GM12865 (cell line): ENCODE measurements at regions not wholly inside any gene's neighbourhood (a gene's known extent, or its start where the extent isn't known, plus 50 kb on each side); places are given as distances from the start of the nearest gene placed in this dataset.

Experiments used
- DNase-seq: peaks from one replicate; pipeline ENCODE4 v3.0.0; 2010; ENCODE audit warnings: low read depth
- H3K4me3 ChIP-seq: 2 replicates; pipeline ENCODE4 v1.5.1; 2011; ENCODE audit warnings: mild to moderate bottlenecking, low read depth, low read length, control low read depth
- TF ChIP-seq, protein P1 (sequence below): IDR thresholded peaks from 2 replicates; pipeline ENCODE4 v1.5.1; 2011; ENCODE audit warnings: low read length, control low read depth, low read depth, inconsistent platforms; ENCODE audit not compliant: insufficient read depth; ENCODE audit errors: missing control alignments

DNA sequence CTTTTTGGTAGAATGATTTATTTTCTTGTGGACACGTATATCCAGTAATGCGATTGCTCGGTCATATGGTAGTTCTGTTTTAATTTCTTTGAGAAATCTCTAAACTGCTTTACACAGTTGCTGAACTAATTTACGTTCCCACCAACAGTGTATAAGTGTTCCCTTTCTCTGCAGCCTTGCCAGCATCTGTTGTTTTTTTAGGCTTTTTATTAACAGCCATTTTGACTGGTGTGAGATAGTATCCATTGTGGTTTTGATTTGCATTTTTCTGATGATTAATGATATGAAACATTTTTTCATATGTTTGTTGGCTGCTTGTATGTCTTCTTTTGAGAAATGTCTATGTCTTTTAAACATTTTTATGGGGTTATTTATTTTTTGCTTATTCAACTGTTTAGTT is 196.7 kb downstream of the MOXD1 start:
- no peak for DNase-seq
- TF ChIP-seq, protein P1, sequence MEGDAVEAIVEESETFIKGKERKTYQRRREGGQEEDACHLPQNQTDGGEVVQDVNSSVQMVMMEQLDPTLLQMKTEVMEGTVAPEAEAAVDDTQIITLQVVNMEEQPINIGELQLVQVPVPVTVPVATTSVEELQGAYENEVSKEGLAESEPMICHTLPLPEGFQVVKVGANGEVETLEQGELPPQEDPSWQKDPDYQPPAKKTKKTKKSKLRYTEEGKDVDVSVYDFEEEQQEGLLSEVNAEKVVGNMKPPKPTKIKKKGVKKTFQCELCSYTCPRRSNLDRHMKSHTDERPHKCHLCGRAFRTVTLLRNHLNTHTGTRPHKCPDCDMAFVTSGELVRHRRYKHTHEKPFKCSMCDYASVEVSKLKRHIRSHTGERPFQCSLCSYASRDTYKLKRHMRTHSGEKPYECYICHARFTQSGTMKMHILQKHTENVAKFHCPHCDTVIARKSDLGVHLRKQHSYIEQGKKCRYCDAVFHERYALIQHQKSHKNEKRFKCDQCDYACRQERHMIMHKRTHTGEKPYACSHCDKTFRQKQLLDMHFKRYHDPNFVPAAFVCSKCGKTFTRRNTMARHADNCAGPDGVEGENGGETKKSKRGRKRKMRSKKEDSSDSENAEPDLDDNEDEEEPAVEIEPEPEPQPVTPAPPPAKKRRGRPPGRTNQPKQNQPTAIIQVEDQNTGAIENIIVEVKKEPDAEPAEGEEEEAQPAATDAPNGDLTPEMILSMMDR = no peak
- no peak overlapping the region for H3K4me3 ChIP-seq

DNA sequence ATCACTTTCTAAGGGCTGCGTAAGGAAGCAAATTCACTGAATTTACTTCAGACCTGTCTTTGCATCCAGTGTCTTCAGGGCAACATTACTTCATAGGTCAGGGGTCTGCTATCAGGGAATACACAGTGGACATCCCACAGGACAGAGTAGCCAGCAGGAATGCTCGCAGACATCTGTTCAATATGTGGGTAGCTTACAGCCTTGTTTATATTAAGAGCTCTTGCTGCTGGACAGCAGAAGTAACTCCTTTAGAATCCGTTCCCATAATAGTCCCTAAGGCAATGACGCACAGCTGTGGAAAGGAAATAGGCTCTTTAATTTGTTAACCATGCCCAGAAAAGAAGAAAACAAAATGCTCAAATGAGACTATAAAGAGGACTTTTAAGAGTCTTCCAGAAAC is 198.7 kb downstream of the MOXD1 start:
- DNase-seq = no peak
- H3K4me3 ChIP-seq = no peak overlapping the region
- TF ChIP-seq, protein P1 = no peak

DNA sequence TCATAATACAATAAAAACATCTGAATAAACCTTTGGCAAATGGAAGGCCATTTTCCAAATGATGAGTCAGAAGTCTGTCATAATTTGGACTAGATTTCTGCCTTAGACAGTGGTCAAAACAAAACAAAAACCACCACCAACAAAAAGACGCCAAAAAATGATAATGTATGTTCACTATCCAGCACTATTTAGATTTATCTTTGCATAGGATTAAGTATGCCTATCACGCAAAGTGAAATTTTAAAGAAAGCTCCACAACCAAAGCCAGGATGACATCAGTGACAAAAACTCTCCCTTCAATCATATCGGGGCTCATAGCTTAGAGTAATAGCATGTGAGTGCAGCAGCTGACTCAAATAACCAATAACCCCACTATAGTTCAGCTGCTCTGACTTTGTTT is 201.9 kb downstream of the MOXD1 start:
- TF ChIP-seq, protein P1 = no peak
- H3K4me3 ChIP-seq = no peak overlapping the region
- no peak for DNase-seq

DNA sequence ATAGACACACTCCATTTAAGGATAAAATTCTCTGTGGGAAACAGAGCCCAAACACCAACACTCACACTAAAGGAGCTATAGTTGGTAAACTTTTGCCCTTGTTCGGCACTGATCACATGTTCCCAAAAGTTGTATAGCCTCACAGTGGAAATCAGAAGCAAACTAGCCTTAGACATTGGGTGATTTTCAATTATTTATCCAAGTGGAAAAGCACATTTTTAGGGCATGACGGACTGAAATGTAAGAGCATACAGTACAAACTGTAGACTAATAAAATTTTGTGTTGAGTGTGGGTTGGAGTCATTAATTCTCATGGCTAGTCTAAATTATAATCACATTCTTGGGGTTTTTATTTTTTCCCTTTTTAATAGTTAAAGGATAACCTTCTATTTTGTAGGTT is 202.4 kb downstream of the MOXD1 start:
- H3K4me3 ChIP-seq = no peak overlapping the region
- no peak for DNase-seq
- TF ChIP-seq, protein P1 = no peak

DNA sequence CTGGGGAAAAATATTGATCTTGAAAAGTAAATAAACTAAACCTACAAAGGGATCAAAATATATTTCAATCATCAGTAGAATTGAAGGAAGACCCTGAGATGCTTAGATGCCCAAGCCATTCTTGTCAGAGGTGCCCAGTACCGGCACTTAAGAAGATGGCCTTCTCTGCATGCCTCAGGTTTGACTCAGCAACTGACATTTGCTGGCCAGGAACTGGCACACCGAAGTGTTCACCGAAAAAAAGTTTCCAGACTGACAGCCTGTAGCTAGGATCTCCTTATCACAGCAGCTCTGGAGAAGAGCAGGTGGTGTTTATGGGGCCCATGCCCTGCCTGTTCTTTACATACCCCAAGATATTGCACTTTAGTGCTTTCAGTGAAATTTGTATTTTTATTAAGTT is 203.2 kb downstream of the MOXD1 start:
- DNase-seq = no peak
- H3K4me3 ChIP-seq = no peak overlapping the region
- TF ChIP-seq, protein P1 = no peak

DNA sequence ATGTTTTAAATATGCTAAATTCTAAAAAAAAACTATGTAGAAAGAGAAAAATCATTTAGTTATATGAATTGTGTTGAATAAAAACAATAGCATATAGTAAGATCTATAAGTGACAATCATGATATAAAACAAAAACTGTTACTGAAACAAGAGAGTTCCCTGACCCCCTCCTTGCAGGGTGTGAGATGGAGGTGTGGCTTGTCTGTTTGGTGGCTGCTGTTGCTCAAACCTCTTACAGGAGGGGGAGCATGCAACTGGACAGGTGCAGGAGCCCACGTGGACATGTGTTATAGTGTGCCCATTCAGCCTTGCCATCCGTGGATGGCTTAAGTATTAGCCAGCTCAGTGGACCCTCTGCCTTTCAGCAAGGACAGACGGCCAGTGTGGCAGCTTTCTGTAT is 206.7 kb downstream of the MOXD1 start:
- no peak overlapping the region for H3K4me3 ChIP-seq
- DNase-seq = no peak
- TF ChIP-seq, protein P1 = no peak

DNA sequence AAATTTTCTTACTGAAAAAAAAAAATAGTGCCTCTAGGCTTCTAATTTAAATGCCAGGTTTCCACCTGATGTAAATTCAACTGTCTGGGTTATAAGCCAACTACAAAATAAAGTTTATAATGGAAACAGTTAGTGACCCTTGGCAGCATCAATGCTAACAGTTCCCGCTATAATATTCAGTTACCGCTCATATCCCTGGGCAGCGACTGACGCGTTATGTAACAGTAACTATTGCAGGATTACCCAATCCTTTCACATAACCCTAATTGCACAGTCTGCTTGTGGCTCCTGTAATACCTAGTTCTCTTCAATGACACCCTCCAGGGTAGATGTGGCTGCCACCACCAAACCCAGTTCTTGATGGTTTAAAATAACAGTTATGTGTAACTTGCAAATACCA is 208.6 kb downstream of the MOXD1 start:
- no peak overlapping the region for H3K4me3 ChIP-seq
- TF ChIP-seq, protein P1 = no peak
- no peak for DNase-seq
